Suppressor macrophage treated with lipopolysaccharide for 1 hour (primary cell): ENCODE measurements at regions not wholly inside any gene's neighbourhood (a gene's known extent, or its start where the extent isn't known, plus 50 kb on each side); places are given as distances from the start of the nearest gene placed in this dataset.
A peak's percentile ranks its signal among the peaks of the same experiment; 100 is the strongest.
"Not testable (repeated sequence)": the region's sequence is repeated elsewhere in the genome, so short reads cannot be mapped to it uniquely, and the experiment has no call there.

Experiments used
- DNase-seq, 3 donors: peaks; one replicate each; pipeline ENCODE4 v3.0.0-alpha.2; 2020 to 2022

DNA sequence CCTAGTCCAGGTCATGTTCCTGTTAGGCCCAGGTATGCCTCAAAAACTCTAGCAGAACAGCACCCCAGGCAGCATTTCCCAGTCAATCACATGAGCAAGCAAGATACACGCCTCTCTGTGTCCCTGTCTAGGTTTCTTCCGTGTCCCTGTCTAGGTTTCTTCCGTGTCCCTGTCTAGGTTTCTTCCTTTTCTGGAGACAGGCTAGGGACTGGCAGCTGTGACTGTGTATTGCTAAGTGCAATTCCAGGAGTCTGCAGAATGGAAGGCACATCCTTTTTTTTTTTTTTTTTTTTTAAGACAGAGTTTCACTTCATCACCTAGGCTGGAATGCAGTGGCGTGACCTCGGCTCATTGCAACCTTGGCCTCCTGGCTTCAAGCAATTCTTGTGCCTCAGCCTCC lies 77.6 kb downstream of the SETD4 start:
- DNase-seq, result no peak

DNA sequence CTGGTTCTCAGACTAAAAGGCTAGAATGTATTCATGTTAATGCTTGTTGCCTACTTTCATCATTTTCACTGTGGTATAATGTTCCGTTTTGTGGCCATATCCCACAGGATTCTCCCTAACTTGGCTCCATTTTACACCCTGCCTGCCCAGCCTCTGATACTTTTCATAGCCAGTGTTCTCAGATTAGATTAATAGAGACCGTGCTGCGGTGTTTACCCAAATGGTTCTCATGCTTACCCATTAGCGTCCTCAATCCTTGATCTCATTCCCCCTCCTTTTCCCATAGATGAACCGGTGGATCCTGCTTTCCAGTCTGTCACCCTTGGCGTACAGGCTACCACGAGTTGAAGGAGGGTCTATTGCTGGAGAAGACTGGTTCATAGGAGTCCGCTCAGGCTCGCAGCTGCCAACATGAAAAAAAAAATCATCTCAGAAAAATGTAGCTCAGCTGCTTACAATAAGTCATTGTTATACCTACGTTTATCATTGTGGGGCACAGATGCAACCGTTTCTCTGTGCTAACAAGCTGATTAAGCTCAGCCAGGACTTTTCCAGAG lies 78.7 kb downstream of the SETD4 start:
- DNase-seq, result no peak

DNA sequence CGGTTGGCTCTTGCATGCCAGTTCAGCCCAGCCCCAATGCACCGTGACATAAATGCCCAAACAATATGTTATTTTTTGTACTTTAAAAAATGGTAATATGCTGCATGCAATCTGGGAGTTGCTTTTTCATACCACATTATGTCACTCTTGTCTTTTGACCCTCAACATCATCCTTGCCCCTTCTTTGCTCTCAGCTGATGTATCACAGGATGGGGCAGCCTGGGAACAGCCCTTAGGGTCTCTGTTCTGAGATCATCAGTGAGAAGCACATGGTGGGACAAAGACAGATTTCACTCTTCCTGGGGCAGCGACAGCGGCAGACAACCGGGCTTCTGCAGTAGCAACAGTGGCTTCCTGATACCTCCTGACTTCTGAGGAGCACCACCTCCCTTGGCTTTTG lies 79.5 kb downstream of the SETD4 start:
- no peak for DNase-seq

DNA sequence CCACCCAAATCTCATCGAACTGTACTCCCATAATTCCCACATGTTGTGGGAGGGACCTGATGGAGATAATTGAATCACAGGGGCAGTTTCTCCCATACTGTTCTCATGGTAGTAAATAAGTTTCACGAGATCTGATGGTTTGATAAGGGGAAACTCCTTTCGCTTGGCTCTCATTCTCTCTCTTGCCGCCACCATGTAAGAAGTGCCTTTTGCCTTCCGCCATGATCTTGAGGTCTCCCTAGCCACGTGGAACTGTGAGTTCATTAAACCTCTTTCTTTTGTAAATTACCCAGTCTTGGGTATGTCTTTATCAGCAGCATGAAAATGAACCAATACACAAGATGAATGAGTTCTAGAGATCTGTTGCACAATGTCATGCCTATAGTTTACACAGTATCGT lies 82.5 kb downstream of the SETD4 start:
- not testable (repeated sequence) for DNase-seq

DNA sequence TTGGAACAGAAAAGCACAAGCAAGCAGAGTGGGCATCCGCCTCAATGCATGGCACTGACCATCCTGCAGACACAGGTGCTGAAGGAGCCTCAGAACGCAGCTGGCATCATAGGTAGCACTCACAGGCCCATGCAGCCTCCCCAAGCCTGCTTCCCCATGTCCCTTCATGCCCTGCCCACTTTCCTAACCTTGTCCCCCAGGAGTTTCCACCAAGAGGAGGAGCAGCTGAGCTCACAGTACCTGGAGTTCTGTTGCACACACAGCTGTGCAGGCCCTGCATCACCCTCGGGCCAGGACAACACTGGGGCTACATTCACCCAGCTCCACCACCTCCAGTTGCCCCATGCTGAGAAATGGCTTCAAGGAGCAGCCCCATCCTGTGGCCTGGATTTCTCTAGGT lies 83.4 kb downstream of the SETD4 start:
- no peak for DNase-seq

DNA sequence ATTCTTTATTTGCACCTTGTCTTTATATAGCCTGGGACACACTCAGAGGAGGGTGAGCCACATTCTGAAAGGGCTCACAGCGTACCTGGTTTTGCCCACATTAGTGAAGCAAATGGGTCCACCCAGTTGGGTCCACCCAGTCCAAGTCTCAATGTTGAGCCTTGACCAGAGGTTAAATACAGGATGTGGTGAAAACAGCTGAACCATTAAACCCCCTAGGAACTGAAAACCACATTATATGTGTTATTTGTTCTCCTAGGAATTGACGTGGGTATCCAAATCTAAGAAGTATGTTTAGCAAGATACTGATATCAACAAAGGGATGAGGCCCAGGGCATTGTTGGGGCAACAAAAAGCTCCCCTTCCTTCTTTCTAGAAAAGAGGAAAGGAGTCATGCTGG lies 83.8 kb downstream of the SETD4 start:
- DNase-seq, result no peak

DNA sequence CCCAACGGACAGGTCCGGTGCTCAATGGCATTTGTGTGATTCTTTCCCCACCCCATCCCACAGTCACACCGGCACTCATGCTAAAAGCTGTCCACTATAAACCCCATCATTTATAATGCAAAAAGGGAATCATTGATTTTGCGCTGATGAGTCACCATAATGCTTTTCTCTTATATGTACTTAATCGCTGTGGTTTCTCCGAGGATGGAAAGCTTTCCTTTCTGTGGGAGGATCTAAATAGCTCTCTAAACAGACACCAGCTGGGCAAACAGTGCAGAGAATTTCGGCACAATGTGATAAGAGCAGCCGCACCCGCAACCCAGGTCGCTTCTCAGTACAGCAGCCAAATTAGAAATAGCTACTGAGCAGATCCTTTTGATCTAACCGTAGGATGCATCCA lies 85.6 kb downstream of the SETD4 start:
- DNase-seq, result no peak

DNA sequence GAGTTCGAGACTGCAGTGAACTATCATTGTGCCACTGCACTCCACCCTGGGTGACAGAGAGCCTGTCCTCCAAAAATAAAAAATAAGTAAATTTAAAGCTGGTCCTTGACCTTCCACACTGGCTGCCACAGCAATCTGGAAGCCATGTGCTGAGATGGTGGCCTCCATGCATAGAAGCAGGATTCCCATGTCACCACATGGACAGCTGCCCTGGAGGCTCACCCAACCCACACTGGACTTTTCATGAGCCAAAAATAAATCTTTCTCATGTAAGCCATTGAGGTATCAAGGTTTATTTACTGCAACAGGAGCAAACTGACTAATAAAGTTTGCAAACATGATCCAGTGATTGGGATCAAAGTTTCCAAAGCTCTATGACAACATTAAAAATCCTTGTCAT lies 88.5 kb downstream of the SETD4 start:
- no peak for DNase-seq

DNA sequence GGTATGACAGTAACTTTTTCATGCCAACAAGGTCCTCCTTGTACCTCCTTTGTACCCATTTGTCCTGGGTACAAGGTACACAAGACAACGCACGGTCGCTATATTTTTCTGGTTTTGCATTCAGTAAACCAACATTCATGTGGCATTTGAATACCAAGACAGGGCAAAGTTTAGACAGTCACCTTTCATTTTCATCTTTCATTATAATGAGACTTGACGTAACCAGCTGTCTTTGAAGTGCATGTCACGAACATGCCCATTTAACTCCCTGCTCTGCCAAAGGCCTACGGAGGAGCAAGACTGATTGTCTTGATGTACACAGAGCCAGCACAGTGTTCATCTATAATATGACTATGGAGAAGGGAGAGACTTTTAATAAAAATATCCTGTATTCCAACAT lies 91.0 kb downstream of the SETD4 start:
- no peak for DNase-seq

DNA sequence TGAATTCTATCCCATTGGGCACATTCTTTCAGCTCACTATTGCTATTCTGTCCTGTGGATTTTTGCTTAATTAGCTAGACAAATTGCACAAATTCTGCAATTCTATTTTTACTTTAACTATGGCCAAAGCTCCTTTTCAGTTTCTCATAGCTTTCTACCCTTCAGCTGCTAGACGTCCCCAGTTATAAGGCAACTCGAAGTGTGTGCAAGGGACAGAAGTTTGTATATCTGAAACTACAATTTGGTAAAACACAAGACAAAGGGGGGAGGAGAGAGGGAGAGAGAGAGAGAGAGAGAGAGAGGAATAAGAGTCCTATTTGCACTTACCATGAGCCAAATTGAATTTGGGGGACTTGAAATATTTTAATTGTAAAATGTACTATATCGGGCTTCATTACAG lies 91.8 kb downstream of the SETD4 start:
- DNase-seq, result no peak

DNA sequence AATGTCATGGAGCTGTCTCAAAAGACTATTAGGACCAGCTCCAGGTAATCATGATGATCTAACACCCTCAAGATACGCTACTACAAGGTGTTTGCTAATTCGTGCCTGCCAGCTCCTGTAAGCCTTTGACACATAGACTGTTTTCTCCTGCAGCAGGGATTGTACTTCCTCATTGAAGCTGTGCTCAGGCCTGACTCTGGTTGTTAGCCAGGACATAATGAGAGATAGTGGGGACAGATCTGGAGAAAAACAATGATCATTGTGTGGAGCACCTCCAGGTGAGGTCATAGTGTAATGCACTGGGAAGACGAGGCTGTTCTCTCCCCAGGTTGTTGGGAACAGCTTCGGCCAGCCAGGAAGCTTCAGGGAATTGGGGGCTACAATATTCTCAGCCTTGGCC lies 94.6 kb downstream of the SETD4 start:
- DNase-seq, result no peak

DNA sequence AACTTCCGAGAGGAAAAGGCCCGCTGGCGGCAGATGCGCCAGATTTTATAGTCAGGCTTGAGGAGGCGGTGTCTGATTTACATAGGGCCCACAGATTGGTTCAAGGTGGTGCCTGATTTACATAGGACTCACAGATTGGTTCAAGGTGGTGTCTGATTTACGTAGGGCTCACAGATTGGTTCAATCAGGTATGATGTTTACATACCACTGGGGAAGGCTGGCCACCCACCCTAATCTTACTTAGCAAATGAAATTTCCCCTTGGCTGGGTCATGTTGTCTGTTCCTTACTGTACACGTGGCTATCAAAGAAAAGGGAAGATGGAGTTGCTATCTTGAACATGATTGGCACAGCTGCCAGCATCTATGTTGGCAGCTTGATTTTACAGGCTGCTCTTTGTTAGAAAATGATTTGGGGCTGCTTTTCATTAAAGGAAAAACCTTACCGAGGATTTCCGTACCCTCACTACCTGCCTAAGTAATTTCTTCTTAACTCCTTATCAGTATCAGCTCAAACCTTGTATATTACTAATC lies 96.3 kb downstream of the SETD4 start:
- no peak for DNase-seq

DNA sequence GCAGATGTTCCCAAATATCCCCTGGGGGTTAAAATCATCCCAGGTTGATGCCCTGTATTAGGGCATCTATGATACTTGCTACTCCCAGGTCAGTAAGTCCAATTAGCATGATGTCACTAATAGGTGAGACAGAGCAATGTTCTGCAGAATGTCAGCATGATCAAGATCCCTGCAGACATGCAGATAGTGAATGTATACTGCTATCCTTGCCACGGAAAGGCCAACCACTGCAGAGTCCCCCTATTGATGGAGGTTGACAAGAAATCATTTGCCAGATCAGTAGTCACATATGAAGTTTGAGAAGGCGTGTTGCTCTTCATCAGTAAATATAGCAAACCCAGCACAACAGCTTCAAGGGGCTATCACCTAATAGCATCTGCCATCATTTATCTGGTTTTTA lies 97.4 kb downstream of the SETD4 start:
- DNase-seq, result no peak

DNA sequence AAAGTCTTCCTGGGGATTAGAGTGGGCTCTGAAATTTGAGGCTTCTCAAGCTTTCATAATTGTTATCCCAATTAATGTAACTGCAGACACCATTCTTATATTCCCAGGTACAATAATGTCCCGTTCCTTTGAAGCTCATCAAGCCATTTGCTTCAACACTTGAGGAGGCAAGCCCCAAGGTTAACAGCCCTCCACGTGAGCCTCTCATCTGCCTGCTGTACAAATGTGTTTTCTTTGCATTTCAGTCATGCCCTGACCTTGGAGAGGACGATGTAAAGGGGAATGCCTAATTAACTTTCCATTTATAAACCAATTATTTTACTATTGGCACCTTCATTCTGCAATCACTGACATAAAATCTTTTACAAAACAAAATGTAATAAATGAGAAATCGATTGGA lies 106.3 kb downstream of the SETD4 start:
- no peak for DNase-seq

DNA sequence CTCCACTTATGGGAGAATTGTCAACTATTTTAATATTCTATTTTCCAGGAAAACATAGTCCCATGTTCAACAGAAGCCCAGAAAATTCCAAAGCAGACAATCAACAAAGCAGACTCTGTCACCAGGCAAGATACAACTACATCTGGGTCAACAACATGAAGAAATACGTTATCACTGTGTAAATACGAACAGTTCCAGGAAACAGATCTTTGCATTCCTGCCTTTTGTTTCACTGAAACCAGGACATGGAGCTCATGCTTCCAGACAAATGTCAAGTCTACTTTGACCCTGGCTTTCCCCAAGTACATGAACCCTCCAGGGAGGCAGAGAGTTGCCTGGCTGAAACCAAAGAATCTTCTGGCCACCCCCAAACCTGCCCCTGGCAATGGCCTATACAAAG lies 106.7 kb downstream of the SETD4 start:
- DNase-seq, result no peak

DNA sequence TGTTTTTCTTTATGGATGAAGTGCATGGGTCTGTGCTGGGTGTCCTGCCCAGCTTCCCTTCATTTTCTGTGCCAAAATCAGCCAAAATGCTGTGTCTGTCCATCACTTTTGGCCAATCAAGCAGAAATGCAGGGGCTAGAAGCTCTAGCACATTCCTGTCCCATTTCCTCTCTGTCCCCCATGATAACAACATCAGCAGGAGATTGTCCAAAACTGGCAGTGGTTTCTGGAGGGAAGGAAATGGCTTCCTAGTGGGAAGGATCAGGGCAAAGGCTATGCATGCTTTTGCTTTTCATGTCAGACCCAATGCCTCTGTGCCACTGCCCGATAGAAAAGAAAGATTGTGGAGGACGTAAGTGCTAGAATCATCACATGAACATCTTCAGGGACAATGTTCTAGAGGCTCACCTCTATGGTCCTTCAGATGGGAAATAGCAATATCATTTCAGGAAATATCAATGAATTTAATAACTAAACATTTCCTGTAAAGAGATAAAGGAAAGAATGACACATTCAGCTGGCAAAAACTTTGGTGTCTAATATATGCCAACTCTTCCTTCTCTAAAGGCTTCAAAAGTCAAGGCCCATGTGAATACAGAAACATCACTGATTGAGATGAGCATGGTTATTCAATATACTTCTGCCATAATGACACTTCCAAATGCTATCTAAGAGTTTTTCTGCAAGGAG lies 107.5 kb downstream of the SETD4 start:
- no peak for DNase-seq

DNA sequence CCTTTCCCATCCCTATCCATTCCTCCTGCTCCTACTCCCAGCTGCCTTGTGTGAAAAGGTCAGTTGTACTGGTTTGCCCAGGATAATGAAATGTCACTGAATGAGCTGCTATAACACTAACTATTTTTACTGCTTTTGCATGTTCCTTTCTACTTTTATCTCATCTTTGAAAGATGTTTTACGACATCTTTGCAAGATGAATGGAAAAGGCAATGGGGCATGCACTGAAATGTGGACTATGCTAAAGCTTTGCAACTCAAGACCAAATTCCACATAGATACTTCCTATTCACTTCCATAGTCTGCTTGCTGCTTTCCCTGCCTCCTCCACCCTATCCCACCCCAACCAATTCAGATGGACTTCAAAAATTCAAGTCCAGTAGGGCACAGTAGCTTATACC lies 111.3 kb downstream of the SETD4 start:
- no peak for DNase-seq

DNA sequence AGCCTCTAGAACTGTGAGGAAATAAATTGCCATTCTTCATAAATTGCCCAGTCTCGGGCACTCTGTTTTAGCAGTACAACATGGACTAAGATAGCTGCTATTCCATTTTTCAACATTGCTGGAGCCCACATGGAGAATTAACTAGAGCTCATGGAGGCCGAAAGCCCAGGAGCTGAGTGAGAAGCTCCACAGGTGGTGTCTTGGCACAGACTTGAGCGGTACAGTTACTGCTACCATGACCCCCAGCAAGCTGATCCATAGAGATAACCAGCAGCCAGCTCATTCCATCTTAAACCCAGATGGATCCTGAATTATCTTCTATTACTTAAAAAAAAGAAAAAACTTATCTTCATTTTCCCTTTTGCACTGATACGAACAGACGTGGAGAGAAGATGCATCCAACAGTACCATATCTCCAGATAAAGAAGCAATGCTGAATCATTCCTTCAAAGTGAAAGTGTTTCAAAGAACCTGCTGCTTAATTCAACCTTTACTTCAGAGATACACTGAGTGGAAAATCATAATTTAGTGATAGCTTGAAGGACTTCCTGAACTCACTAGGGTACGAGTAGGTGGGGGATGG lies 115.1 kb downstream of the SETD4 start:
- no peak for DNase-seq

DNA sequence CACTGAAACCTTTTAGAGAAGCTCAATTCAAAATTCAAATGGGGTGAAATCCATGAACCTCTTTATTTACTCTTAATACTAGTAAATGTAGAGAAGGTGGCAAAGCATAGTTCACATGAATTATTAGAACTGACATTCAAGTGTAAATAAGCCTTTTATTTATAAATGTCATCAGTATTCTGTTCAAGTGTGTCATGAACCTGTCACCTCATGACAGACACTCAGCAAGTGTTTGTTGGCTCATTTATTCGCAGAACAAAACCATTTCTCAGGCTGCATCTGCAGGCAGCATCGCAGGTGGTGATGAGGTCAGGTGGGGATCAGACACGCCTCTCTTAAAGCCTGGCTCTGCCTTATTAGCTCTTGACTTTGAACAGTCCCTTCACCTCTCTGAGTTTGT lies 116.6 kb downstream of the SETD4 start:
- no peak for DNase-seq

DNA sequence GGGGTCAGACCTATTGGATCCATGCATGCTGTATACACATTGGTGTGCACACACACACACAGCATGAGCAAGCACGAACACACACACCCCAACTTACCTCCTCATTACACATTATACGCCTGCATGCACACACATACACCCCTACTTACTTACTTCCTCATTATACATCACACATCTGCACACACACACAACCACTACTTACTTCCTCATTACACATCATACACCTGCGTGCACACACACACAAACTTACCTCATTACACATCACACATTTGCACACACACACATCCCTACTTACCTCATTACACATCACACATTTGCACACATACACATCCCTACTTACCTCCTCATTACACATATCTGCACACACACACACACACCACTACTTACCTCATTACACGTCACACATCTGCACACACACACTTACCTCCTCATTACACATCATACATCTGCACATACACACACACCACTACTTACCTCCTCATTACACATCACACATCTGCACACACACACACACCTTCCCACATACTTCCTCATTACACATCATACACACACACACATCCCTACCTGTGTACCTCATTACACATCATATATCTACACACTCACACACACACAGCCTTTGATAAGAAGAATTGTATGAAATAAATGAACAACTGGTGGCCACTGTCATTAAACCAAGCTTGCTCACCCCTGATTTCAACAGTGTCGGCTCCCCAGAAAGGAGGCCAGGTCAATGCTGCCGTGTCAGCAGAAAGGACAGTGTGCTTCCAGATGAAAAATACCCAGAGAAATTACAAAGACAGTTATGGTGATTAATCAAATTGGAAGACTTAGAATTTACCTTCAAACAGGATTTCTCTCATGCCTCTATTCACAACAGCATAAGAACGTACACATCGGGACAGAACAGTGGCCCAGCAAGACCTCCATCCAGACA lies 117.8 kb downstream of the SETD4 start:
- no peak for DNase-seq

DNA sequence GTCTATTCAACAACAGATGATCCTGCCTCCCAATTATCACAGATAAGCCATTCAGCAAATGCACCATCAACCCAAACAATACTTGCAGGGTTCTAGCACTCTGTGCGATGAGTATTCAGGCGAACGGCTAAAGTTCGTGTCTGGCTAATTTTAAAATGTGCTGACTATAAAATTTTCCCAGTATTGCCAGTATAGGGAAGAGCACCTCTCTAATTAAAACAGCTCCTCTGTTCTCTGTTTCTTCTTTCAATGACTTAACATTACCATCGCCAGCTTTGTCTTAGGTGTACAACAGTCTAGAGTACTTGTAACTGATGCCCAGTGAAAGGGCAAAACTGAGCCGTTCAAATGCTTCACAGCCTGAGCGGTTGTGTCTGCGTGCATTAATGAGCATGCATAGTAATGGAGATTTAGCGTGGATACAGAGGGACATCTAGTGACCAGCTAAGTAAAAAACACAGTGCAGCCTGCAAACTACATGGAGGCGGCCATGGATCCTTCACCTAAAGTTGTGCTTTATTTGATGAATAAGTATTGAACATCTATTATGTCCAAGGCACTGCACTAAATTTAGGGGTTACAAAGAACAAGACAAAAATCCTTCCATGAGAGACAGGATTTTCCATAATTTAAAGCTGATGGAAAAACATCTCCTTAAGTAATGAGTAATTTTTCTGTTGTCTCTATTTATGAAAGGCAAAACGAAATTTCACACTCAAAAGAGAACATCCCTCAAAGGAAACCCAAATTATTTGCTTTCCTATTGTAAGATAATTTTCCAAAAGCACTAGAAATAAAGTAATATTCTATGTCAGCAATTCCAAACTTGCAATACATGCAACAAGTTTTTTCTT lies 120.0 kb downstream of the SETD4 start:
- DNase-seq, result peak; percentile 79 to 89 (median 88)

DNA sequence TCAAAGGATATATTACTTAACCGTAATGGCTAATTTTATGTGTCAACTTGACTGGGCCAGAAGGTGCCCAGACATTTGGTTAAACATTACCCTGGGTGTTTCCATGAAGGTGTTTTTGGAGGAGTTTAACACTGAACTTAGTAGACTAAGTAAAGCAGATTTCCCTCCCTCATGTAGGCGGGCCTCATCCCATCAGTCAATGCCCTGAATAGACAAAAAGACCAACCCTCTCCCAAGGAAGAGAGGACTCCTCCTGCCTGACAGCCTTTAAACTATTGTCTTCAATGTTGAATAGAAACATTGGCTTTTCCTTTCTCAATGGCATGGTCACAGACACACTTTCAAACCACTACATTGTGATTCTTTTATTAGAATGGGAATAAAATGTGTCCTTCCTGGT lies 121.9 kb downstream of the SETD4 start:
- DNase-seq, result no peak

DNA sequence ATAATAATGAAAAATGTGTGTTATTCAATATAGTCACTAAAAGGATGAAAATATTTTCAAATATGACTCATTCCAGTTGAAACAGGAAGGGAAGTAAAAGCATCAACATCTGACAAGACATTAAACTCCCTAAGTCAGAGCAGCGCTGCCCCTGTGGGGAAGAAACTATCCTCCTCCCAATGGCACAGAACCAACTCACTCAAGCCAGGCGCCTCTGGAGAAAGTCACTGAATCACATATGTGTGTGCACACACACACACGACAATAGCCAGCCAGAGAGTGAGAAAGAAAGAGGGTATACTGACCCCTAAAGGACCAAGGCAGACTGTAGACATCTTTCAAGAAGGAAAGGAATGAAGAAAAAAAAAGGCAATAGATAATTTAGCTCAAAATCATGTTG lies 126.9 kb downstream of the SETD4 start:
- peak; percentile 89 to 95 (median 91) for DNase-seq
